ENCODE measurements at regions not wholly inside any gene's neighbourhood (a gene's known extent, or its start where the extent isn't known, plus 50 kb on each side); places are given as distances from the start of the nearest gene placed in this dataset.

DNA sequence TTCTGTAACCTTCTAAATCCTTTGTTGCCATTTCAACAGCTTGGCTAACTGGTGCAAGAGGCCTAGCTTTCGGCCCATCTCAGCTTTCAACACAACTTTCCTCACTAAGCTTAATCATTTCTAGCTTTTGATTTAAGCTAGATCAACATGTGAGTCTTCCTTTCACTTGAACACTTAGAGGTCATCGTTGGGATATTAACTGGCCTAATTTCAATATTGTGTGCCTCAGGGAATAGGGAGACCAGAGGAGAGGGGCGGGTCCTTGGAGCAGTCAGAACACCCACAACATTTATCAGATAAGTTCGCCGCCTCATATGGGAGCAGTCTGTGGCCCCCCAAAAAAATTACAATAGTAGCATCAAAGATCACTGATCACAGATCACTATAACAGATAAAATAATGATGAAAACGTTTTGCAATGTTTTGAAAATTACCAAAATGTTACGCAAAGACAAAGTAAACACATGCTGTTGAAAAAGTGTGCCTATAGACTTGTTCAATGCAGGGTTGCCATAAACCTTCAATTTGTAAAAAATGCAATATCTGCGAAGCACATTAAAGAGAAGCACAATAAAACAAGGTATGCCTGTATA is 66.8 kb upstream of the PCSK1 start:
- H3K27me3 ChIP-seq, result no peaks in the 10 kb centered on the region
- H3K9me3 ChIP-seq (ENCODE audit: low read depth), result no peaks in the 10 kb centered on the region
- H2AFZ ChIP-seq, result no peak overlapping the region
- no peak overlapping the region for H3K4me2 ChIP-seq
- no peak overlapping the region for H3K4me3 ChIP-seq
- H3K36me3 ChIP-seq (replicated peaks; ENCODE audit: insufficient read depth, low read depth), result no peaks in the 10 kb centered on the region
- TF ChIP-seq, protein P1, sequence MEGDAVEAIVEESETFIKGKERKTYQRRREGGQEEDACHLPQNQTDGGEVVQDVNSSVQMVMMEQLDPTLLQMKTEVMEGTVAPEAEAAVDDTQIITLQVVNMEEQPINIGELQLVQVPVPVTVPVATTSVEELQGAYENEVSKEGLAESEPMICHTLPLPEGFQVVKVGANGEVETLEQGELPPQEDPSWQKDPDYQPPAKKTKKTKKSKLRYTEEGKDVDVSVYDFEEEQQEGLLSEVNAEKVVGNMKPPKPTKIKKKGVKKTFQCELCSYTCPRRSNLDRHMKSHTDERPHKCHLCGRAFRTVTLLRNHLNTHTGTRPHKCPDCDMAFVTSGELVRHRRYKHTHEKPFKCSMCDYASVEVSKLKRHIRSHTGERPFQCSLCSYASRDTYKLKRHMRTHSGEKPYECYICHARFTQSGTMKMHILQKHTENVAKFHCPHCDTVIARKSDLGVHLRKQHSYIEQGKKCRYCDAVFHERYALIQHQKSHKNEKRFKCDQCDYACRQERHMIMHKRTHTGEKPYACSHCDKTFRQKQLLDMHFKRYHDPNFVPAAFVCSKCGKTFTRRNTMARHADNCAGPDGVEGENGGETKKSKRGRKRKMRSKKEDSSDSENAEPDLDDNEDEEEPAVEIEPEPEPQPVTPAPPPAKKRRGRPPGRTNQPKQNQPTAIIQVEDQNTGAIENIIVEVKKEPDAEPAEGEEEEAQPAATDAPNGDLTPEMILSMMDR (IDR thresholded peaks at IDR 0.05; ENCODE audit: poor library complexity), result no peak
- TF ChIP-seq EZH2phosphoT487 (IDR thresholded peaks at IDR 0.05; ENCODE audit: low read depth, severe bottlenecking, unreplicated experiment) (no peak), EZH2 (IDR thresholded peaks at IDR 0.05; ENCODE audit: borderline replicate concordance) (no peak)
- no peaks in the 10 kb centered on the region for H3K9me2 ChIP-seq (replicated peaks; ENCODE audit: insufficient read depth)
- H3K4me1 ChIP-seq (ENCODE audit: insufficient read depth), result no peaks in the 10 kb centered on the region
- no peak overlapping the region for H3K27ac ChIP-seq
- H4K20me1 ChIP-seq (ENCODE audit: insufficient read depth, poor library complexity, severe bottlenecking), result no peaks in the 10 kb centered on the region
- no peak for DNase-seq (ENCODE audit: low spot score)
- 76% methylated on average over 8 of the region's 8 CpGs for WGBS (ENCODE audit: low lambda C conversion rate, missing lambda C conversion rate)
- no peaks in the 10 kb centered on the region for H3K79me2 ChIP-seq

DNA sequence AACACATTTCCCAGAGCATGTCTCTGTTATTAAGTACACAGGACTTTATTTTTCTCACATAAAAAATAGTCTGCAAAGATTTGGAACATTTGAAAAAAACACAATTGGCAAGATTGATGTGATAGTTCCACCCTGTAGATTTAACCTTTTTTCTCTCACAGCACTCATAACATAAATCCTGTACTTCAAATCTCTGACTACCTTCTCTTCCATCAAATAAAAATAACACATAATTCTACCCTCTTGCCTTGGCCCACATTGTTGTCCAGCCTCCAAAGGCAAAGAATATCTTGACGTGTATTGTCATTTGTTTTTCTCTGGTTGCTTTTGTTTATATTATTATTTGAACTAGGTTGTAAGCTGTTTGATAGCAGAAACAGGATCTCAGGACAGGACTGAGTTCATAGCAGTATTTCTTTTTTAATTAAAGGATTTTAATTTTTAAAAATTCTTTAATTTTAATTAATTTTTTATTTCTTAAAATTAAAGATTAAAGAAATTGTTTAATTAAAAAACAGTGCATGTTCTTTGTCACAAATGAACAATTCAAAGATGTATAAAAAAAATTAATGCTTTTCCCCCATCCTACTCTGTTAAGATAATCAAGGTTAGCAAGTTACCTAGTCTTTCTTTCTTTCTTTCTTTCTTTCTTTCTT is 69.1 kb upstream of the PCSK1 start:
- no peak for TF ChIP-seq EZH2 (IDR thresholded peaks at IDR 0.05; ENCODE audit: borderline replicate concordance)
- TF ChIP-seq, protein P1 (IDR thresholded peaks at IDR 0.05; ENCODE audit: poor library complexity), result no peak
- no peak for TF ChIP-seq EZH2phosphoT487 (IDR thresholded peaks at IDR 0.05; ENCODE audit: low read depth, severe bottlenecking, unreplicated experiment)
- no peaks in the 10 kb centered on the region for H3K36me3 ChIP-seq (replicated peaks; ENCODE audit: insufficient read depth, low read depth)
- 95% methylated on average over 1 of the region's 1 CpG for WGBS (ENCODE audit: low lambda C conversion rate, missing lambda C conversion rate)
- no peaks in the 10 kb centered on the region for H3K9me2 ChIP-seq (replicated peaks; ENCODE audit: insufficient read depth)
- H3K79me2 ChIP-seq, result no peaks in the 10 kb centered on the region
- no peaks in the 10 kb centered on the region for H3K9me3 ChIP-seq (ENCODE audit: low read depth)
- H3K4me3 ChIP-seq, result no peak overlapping the region
- no peaks in the 10 kb centered on the region for H3K4me1 ChIP-seq (ENCODE audit: insufficient read depth)
- no peak overlapping the region for H2AFZ ChIP-seq
- no peaks in the 10 kb centered on the region for H4K20me1 ChIP-seq (ENCODE audit: insufficient read depth, poor library complexity, severe bottlenecking)
- no peak for DNase-seq (ENCODE audit: low spot score)
- no peak overlapping the region for H3K4me2 ChIP-seq
- no peaks in the 10 kb centered on the region for H3K27me3 ChIP-seq
- H3K27ac ChIP-seq, result no peak overlapping the region

DNA sequence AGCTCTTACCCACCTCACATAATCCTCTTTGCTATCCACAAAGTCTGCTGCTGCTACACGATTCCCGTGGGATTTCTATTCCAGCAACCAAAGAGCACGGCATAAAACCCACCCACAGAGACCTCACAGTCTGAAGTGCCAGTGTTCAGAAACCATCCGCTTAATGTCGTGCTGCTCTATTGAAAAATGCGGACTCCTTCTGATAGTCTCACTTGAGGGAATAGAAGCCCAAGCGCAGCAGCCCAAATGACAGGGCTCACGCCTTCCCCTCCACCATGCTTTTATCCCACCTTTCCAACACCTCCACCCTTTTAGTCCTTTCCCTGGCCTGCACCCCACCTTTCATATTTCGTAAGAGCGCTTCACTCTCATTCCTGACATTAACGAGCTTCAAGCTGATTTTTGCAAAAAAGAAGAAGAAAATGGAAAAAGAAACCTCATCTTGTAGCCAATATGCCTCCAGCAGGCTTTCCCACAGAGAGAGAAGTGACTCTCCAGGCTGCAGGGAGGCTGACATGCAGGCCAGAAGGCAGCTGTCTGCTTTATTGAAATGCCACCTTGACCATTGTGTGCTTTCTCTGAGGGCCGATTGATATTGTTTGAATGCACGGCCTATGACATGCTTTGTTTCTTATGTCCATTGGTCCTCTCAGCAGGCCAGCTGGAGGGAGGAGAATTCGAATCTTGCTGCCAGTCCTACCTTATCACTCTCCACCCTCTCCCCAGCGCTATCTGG is 70.6 kb upstream of the PCSK1 start:
- Histone ChIP-seq H3K4me1 (ENCODE audit: insufficient read depth) (no peaks in the 10 kb centered on the region), H3K4me2 (no peak overlapping the region), H3K27ac (no peak overlapping the region), H4K20me1 (ENCODE audit: insufficient read depth, poor library complexity, severe bottlenecking) (no peaks in the 10 kb centered on the region), H3K4me3 (no peak overlapping the region), H3K27me3 (no peaks in the 10 kb centered on the region), H3K9me2 (replicated peaks; ENCODE audit: insufficient read depth) (no peaks in the 10 kb centered on the region), H3K36me3 (replicated peaks; ENCODE audit: insufficient read depth, low read depth) (no peaks in the 10 kb centered on the region), H2AFZ (no peak overlapping the region), H3K79me2 (no peaks in the 10 kb centered on the region), H3K9me3 (ENCODE audit: low read depth) (no peaks in the 10 kb centered on the region)
- 87% methylated on average over 15 of the region's 15 CpGs for WGBS (ENCODE audit: low lambda C conversion rate, missing lambda C conversion rate)
- TF ChIP-seq EZH2phosphoT487 (IDR thresholded peaks at IDR 0.05; ENCODE audit: low read depth, severe bottlenecking, unreplicated experiment), result no peak
- TF ChIP-seq, protein P1 (IDR thresholded peaks at IDR 0.05; ENCODE audit: poor library complexity), result no peak
- TF ChIP-seq EZH2 (IDR thresholded peaks at IDR 0.05; ENCODE audit: borderline replicate concordance), result no peak
- no peak for DNase-seq (ENCODE audit: low spot score)
